Lower leg skin (tissue), 3 donors: ENCODE measurements at regions not wholly inside any gene's neighbourhood (a gene's known extent, or its start where the extent isn't known, plus 50 kb on each side); places are given as distances from the start of the nearest gene placed in this dataset.

Source experiments
- CTCF ChIP-seq, 3 donors: fragments of 450-650 bp; IDR thresholded peaks; one replicate each; pipeline ENCODE4 v1.5.1; 2016; ENCODE audit warnings: antibody characterized with exemption in 3 of 3, mild to moderate bottlenecking in 3 of 3, moderate library complexity in 2 of 3
- POLR2A ChIP-seq, 2 donors: fragments of 450-650 bp; IDR thresholded peaks; one replicate each; pipeline ENCODE4 v1.6.1; 2016 to 2017; ENCODE audit warnings: antibody characterized with exemption in 2 of 2, mild to moderate bottlenecking in 1 of 2, moderate library complexity in 1 of 2

GRCh38 chr10:64449603-64450002 lies 928.4 kb downstream of the REEP3 start:
- no peak for TF ChIP-seq POLR2A (IDR thresholded peaks at IDR 0.05)
- TF ChIP-seq CTCF (IDR thresholded peaks at IDR 0.05) = no peak
